AG04449 (cell line): ENCODE measurements at regions not wholly inside any gene's neighbourhood (a gene's known extent, or its start where the extent isn't known, plus 50 kb on each side); places are given as distances from the start of the nearest gene placed in this dataset.

ENCODE experiments used
- CTCF ChIA-PET: fragments of 350-600 bp; formaldehyde crosslinking; extraction: SDS; loops from one replicate; lab custom pipeline; 2021; ENCODE audit warnings: antibody characterized with exemption; lab: Yijun Ruan, JAX
- POLR2A ChIA-PET: fragments of 400-600, 350-600 bp; formaldehyde crosslinking; extraction: SDS; loops from one replicate; lab custom pipeline; 2020; ENCODE audit warnings: antibody characterized with exemption, inconsistent platforms; lab: Yijun Ruan, JAX
- DNase-seq: peaks from one replicate; pipeline ENCODE4 v3.0.0-alpha.2; 2010; ENCODE audit warnings: low read depth, low spot score
- H3K4me3 ChIP-seq: 2 replicates; pipeline ENCODE4 v1.5.1; 2011; ENCODE audit warnings: low read depth, mild to moderate bottlenecking, control low read depth, low read length
- TF ChIP-seq, protein P1 (sequence below): IDR thresholded peaks from one replicate; pipeline ENCODE4 v1.5.1; 2011; ENCODE audit warnings: mild to moderate bottlenecking, moderate library complexity, low read length, control low read depth, inconsistent platforms; ENCODE audit not compliant: insufficient read depth; ENCODE audit errors: missing control alignments

DNA sequence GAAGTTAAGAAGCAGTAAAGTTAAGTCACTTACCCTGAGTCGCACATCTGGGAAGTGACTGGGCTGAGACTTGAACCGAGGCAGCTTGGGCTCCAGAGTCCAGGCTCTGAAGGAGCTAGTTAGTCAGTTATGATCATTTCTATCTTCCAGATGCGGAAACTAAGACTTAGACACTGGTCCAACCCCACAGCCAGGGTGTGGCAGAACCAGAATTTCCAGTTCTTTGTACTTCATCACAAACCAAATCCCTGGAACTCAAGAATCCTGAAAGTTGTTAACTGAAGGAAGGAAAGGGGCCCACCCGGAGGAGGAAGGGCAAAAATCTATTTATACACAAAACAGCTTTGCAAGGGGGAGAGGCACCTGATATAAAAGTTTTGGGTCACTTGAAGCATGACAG, 389.9 kb downstream of the SHQ1 start:
- TF ChIP-seq, protein P1, sequence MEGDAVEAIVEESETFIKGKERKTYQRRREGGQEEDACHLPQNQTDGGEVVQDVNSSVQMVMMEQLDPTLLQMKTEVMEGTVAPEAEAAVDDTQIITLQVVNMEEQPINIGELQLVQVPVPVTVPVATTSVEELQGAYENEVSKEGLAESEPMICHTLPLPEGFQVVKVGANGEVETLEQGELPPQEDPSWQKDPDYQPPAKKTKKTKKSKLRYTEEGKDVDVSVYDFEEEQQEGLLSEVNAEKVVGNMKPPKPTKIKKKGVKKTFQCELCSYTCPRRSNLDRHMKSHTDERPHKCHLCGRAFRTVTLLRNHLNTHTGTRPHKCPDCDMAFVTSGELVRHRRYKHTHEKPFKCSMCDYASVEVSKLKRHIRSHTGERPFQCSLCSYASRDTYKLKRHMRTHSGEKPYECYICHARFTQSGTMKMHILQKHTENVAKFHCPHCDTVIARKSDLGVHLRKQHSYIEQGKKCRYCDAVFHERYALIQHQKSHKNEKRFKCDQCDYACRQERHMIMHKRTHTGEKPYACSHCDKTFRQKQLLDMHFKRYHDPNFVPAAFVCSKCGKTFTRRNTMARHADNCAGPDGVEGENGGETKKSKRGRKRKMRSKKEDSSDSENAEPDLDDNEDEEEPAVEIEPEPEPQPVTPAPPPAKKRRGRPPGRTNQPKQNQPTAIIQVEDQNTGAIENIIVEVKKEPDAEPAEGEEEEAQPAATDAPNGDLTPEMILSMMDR = no peak
- ChIA-PET POLR2A (no interaction called here), CTCF (no interaction called here)
- no peak for DNase-seq
- no peak overlapping the region for H3K4me3 ChIP-seq

DNA sequence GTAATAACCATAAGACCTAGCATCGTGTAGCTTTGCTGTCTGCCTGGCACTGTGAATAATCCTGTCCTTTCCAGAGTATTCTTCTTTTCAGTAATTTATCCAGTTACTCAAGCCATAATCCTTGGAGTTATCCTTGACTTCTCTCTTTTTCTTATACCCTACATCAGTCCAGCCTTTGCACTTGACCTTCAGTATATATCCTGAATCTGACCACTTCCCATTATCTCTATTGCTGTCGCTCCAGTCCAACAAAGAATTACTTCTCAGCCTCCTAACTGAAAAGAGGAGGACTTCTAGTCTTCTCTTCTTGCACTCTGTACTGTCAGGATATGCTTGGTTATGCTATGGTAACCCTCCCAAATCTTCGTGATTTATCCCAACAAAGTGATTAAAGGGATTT, 393.8 kb downstream of the SHQ1 start:
- DNase-seq = no peak
- ChIA-PET CTCF (no interaction called here), POLR2A (no interaction called here)
- TF ChIP-seq, protein P1 = no peak
- no peak overlapping the region for H3K4me3 ChIP-seq

DNA sequence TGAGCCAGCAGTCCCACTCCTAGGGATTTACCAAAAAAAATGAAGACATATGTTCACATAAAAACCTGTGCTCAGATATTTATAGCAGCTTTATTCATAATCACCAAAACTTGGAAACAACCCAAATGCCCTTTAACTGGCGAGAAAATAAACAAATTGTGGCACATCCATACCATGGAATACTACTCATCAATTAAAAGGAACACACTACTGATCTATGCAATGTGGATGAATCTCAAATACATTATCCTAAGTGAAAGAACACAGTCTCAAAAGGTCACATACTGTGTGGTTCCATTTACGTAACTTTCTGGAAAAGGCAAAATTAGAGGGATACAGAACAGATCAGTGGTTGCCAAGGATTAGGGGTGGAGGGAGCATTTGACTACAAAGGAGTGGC, 394.5 kb downstream of the SHQ1 start:
- ChIA-PET POLR2A (no interaction called here), CTCF (no interaction called here)
- DNase-seq = no peak
- TF ChIP-seq, protein P1 = no peak
- H3K4me3 ChIP-seq = no peak overlapping the region

DNA sequence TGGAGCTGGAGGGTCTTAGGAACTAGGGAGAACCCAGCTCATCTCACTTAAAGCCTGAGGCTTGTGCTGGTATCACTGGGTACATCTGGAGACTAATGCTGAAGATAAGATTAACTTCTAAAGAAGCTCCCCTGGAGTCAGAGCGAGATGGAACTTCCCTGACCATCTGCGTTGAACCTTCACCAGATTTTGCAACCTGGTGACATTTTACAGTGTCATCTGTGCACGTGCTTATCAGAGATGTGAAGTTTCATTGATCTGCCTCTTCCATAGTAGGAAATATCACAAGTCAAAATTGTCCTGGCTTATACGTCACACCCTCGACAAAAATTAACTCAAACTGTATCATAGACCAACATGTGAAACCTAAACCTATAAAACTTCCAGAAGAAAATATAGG, 395.5 kb downstream of the SHQ1 start:
- H3K4me3 ChIP-seq = no peak overlapping the region
- CTCF ChIA-PET = no interaction called here
- DNase-seq = no peak
- POLR2A ChIA-PET = no interaction called here
- TF ChIP-seq, protein P1 = no peak

DNA sequence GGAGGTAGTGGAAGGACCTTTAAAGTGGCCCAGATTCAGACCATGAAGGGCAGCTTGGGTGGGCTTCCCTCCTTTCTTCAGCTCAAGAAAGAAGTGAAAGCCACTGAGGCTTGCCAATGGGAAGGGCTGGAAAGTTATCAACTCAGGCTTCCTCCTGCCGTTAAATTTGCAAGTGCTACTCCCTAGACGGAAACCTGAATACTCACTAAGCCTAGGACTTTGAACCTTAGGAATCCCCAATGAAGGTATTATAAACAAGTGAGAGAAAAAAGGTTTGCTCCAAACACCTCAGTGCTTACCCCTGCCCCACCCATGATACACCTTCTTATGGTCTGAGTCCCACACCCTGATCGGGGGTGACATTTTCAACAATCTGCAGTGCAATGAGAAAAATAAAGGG, 396.4 kb downstream of the SHQ1 start:
- TF ChIP-seq, protein P1 = no peak
- DNase-seq = no peak
- ChIA-PET CTCF (no interaction called here), POLR2A (no interaction called here)
- no peak overlapping the region for H3K4me3 ChIP-seq

DNA sequence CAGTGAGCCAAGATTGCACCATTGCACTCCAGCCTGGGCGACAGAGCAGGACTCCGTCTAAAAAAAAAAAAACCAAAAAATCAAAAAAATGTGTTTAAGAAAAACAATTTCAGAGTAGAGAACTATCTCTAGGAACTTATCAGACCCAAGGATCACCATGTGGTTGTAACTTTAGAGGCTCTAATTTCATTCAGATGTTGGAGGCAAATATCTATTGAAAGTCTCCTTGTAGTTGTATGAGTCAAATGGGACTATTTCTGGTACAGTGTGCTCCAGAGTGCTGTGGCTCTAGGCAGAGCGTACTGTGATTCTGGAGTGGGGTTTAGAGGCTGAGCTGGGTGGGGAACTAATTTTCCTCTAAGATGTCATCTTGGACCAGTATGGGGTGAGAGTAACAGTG, 398.7 kb downstream of the SHQ1 start:
- CTCF ChIA-PET = no interaction called here
- POLR2A ChIA-PET = no interaction called here
- no peak overlapping the region for H3K4me3 ChIP-seq
- TF ChIP-seq, protein P1 = no peak
- DNase-seq = peak; percentile 45

DNA sequence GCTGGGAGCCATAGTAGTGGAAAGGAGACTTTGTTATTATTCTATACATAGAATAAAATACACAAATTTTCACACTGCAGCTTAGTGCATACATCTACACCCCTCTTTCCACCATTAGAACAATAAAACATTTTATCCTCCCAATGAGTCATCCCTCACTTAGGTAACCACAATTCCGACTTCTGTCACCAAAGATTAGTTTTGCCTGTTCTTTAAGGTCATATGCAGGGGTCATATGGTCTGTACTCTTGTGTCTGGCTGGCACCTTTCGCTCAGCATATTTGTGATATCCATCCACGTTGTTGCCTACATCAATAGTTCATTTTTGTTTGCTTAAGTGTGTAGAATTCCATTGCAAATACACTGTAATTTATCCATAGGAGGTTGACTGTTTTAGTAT, 399.4 kb downstream of the SHQ1 start:
- ChIA-PET POLR2A (no interaction called here), CTCF (interaction anchor here (0.8 to 1.0 kb wide), 2 partner anchors 73 to 373 kb away, joined by 3 read pairs; no protein-coding TSS in a partner anchor)
- no peak overlapping the region for H3K4me3 ChIP-seq
- TF ChIP-seq, protein P1 = no peak
- no peak for DNase-seq
